ENCODE measurements at regions not wholly inside any gene's neighbourhood (a gene's known extent, or its start where the extent isn't known, plus 50 kb on each side); places are given as distances from the start of the nearest gene placed in this dataset.
"Not testable (repeated sequence)": the region's sequence is repeated elsewhere in the genome, so short reads cannot be mapped to it uniquely, and the experiment has no call there.

DNA sequence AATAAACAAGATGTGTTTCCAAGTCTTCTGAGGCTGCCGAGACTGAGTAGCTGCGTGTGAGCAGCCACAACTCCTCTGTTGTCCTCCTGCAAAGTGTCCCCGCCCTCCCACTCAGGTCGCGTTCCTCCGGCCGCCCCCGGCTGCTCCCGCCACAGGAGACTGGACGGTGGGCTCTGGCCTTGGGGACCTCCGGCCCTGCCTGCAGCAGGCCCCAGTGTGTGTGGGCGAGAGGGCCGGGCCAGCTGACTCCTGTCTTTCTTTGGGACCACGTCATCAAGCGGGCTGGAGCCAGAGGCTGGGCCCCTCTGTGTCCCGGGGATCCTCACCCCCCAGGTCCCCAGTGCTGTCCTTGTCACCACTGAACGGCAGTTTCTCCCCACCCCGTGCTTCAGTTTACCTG is 175.3 kb downstream of the NPIPB11 start:
- Mint-ChIP-seq H3K4me3 (no peak overlapping the region), H3K27me3 (ENCODE audit: low read depth) (no peaks in the 10 kb centered on the region), H3K9me3 (no peaks in the 10 kb centered on the region), H3K36me3 (ENCODE audit: low read depth) (no peaks in the 10 kb centered on the region), H3K27ac (ENCODE audit: unreplicated experiment) (no peak overlapping the region), H3K4me1 (peaks cover 13% of the 10 kb centered on the region)
- no peak for DNase-seq (ENCODE audit: low read depth, low spot score)
- TF ChIP-seq CTCF (conservative IDR thresholded peaks at IDR 0.05) = no peak

DNA sequence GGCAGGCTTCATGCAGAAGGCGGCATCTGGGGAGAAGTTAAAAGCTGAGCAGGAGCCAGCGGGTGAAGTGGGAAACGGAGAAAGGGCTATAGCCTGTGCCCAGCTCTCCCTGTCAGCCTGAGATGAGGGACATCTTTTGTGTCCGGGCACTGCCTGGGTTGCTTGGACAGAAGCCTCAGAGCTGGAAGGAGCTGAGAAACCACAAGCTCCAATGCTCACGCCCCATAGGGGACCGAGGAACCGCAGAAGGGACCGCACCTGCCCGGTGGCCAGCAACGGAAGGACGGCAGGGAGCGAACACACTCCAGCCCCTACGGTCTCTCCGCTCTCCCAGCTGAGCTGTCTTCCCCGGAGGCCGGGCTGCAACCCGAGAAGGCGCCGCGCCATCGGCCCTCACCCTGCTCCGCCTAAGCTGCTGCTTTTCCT is 175.8 kb downstream of the NPIPB11 start:
- Mint-ChIP-seq H3K4me3 (no peak overlapping the region), H3K36me3 (ENCODE audit: low read depth) (no peaks in the 10 kb centered on the region), H3K27ac (ENCODE audit: unreplicated experiment) (no peak overlapping the region), H3K9me3 (no peaks in the 10 kb centered on the region), H3K4me1 (peaks cover 13% of the 10 kb centered on the region), H3K27me3 (ENCODE audit: low read depth) (no peaks in the 10 kb centered on the region)
- DNase-seq (ENCODE audit: low read depth, low spot score) = no peak
- no peak for TF ChIP-seq CTCF (conservative IDR thresholded peaks at IDR 0.05)

- not testable (repeated sequence) for H3K36me3 Mint-ChIP-seq (ENCODE audit: low read depth); H3K9me3 Mint-ChIP-seq; DNase-seq (ENCODE audit: low read depth, low spot score); H3K27me3 Mint-ChIP-seq (ENCODE audit: low read depth); H3K4me3 Mint-ChIP-seq; H3K27ac Mint-ChIP-seq (ENCODE audit: unreplicated experiment)
- H3K4me1 Mint-ChIP-seq = peaks cover 13% of the 10 kb centered on the region
These were observed 176.4 kb downstream of the NPIPB11 start for GRCh38 chr16:29230006-29230668.

GRCh38 chr16:29229616-29230005 is 176.9 kb downstream of the NPIPB11 start:
- not testable (repeated sequence) for H3K27ac Mint-ChIP-seq (ENCODE audit: unreplicated experiment); H3K9me3 Mint-ChIP-seq; H3K4me3 Mint-ChIP-seq; H3K36me3 Mint-ChIP-seq (ENCODE audit: low read depth); H3K27me3 Mint-ChIP-seq (ENCODE audit: low read depth); DNase-seq (ENCODE audit: low read depth, low spot score)
- H3K4me1 Mint-ChIP-seq = peaks cover 13% of the 10 kb centered on the region

DNA sequence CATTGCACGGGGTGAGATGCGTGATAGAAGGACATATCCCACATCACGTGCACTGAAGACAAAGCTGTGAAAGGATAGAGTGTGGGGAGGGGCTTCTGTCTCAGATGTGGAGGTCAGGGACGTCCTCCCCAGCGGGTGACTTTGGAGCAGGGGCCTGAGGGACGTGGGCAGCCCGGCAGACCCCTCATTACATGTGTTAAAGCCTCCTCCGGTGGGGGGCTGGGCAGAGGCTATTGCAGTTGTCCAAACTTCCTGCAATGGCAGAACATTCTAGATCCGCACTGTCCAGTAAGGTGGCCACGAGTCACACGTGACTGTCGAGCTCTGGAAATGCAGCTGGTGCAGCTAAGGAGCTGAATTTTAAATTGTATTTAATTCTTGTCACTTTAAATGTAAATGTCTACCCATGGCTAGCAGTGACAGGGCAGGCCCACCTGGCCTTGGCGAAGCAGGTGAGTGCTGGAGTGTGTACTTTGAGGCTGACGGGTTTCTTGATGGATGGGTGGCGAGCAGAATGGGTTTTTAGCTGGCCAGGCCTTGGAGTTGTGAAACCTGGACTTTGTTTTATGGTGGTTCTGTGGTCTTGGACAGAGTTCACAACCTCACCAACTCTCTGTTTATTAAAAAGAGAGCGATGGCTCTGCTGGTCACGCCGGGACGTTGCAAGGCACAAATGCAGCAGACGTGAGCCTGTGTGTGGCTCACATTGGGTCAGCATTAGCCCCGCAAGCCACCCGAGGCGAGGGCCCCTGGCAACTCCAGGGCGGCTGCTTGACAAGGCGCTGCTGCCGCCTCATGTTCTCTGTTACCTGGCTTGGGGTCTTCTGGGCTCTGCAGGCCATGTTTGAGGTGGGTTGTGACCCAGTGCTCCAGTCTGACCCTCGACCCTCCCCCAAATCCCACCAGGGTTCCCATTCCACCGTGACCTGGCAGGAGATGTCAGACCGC is 177.6 kb downstream of the NPIPB11 start:
- not testable (repeated sequence) for DNase-seq (ENCODE audit: low read depth, low spot score); H3K36me3 Mint-ChIP-seq (ENCODE audit: low read depth); H3K9me3 Mint-ChIP-seq; H3K27me3 Mint-ChIP-seq (ENCODE audit: low read depth); H3K4me3 Mint-ChIP-seq; H3K27ac Mint-ChIP-seq (ENCODE audit: unreplicated experiment)
- peaks cover 13% of the 10 kb centered on the region for H3K4me1 Mint-ChIP-seq

GRCh38 chr16:29227751-29228663 is 178.5 kb downstream of the NPIPB11 start:
- not testable (repeated sequence) for H3K27ac Mint-ChIP-seq (ENCODE audit: unreplicated experiment); H3K36me3 Mint-ChIP-seq (ENCODE audit: low read depth); H3K9me3 Mint-ChIP-seq; H3K27me3 Mint-ChIP-seq (ENCODE audit: low read depth); H3K4me3 Mint-ChIP-seq
- peaks cover 13% of the 10 kb centered on the region for H3K4me1 Mint-ChIP-seq
- TF ChIP-seq CTCF (conservative IDR thresholded peaks at IDR 0.05) = peak; percentile 64
- peak; percentile 43 for DNase-seq (ENCODE audit: low read depth, low spot score)

Data from neural crest cell (in vitro differentiated cells).